ENCODE measurements at regions not wholly inside any gene's neighbourhood (a gene's known extent, or its start where the extent isn't known, plus 50 kb on each side); places are given as distances from the start of the nearest gene placed in this dataset.
"Not testable (repeated sequence)": the region's sequence is repeated elsewhere in the genome, so short reads cannot be mapped to it uniquely, and the experiment has no call there.

GRCh38 chr9:84076384-84076783 is 95.8 kb downstream of the RMI1 start:
- H3F3A ChIP-seq (ENCODE audit: insufficient read depth, low read length, poor library complexity, severe bottlenecking): no peaks in the 10 kb centered on the region
- no peaks in the 10 kb centered on the region for H3K36me3 ChIP-seq (ENCODE audit: insufficient read depth, low read length)
- no peak overlapping the region for H3K27ac ChIP-seq (ENCODE audit: low read length)
- H3K27me3 ChIP-seq (ENCODE audit: insufficient read depth, low read depth, low read length): no peaks in the 10 kb centered on the region
- TF ChIP-seq EP300 (conservative IDR thresholded peaks at IDR 0.05; ENCODE audit: poor library complexity, severe bottlenecking): no peak
- no peak for TF ChIP-seq TAF1 (IDR thresholded peaks at IDR 0.05; ENCODE audit: low read depth)
- TF ChIP-seq RAD21 (conservative IDR thresholded peaks at IDR 0.05): no peak
- no peak for TF ChIP-seq SMC3 (conservative IDR thresholded peaks at IDR 0.05; ENCODE audit: poor library complexity)
- no peak for TF ChIP-seq POLR2AphosphoS5 (IDR thresholded peaks at IDR 0.05)
- no peak for TF ChIP-seq MXI1 (conservative IDR thresholded peaks at IDR 0.05; ENCODE audit: poor library complexity, severe bottlenecking)
- no peak for TF ChIP-seq EZH2 (IDR thresholded peaks at IDR 0.05; ENCODE audit: borderline replicate concordance, insufficient read depth, low read length, poor library complexity, severe bottlenecking)
- TF ChIP-seq, protein P1, sequence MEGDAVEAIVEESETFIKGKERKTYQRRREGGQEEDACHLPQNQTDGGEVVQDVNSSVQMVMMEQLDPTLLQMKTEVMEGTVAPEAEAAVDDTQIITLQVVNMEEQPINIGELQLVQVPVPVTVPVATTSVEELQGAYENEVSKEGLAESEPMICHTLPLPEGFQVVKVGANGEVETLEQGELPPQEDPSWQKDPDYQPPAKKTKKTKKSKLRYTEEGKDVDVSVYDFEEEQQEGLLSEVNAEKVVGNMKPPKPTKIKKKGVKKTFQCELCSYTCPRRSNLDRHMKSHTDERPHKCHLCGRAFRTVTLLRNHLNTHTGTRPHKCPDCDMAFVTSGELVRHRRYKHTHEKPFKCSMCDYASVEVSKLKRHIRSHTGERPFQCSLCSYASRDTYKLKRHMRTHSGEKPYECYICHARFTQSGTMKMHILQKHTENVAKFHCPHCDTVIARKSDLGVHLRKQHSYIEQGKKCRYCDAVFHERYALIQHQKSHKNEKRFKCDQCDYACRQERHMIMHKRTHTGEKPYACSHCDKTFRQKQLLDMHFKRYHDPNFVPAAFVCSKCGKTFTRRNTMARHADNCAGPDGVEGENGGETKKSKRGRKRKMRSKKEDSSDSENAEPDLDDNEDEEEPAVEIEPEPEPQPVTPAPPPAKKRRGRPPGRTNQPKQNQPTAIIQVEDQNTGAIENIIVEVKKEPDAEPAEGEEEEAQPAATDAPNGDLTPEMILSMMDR (IDR thresholded peaks at IDR 0.05; ENCODE audit: poor library complexity, severe bottlenecking): no peak
- no peak for TF ChIP-seq REST (IDR thresholded peaks at IDR 0.05; ENCODE audit: borderline replicate concordance)
- no peak overlapping the region for H2AFZ ChIP-seq (ENCODE audit: low read depth, low read length)
- no peaks in the 10 kb centered on the region for H3K79me2 ChIP-seq (replicated peaks; ENCODE audit: insufficient read depth, low read length)
- H3K9me2 ChIP-seq (ENCODE audit: insufficient read depth, low read length): no peaks in the 10 kb centered on the region
- no peak overlapping the region for H3K4me2 ChIP-seq (ENCODE audit: low read length)
- H3K9me3 ChIP-seq (ENCODE audit: low read length): no peaks in the 10 kb centered on the region
- no peaks in the 10 kb centered on the region for H4K20me1 ChIP-seq (ENCODE audit: insufficient read depth)
- H3K4me3 ChIP-seq (ENCODE audit: low read length): no peak overlapping the region
- no peak overlapping the region for H3K9ac ChIP-seq (ENCODE audit: low read length)

- H3K27ac ChIP-seq (ENCODE audit: low read length); H4K20me1 ChIP-seq (ENCODE audit: insufficient read depth); H3F3A ChIP-seq (ENCODE audit: insufficient read depth, low read length, poor library complexity, severe bottlenecking); H3K36me3 ChIP-seq (ENCODE audit: insufficient read depth, low read length); H3K9ac ChIP-seq (ENCODE audit: low read length); H3K9me2 ChIP-seq (ENCODE audit: insufficient read depth, low read length); H3K27me3 ChIP-seq (ENCODE audit: insufficient read depth, low read depth, low read length); H2AFZ ChIP-seq (ENCODE audit: low read depth, low read length); H3K4me3 ChIP-seq (ENCODE audit: low read length); H3K9me3 ChIP-seq (ENCODE audit: low read length); H3K4me2 ChIP-seq (ENCODE audit: low read length); H3K79me2 ChIP-seq (replicated peaks; ENCODE audit: insufficient read depth, low read length): not testable (repeated sequence)
Measured at GRCh38 chr9:84077816-84078215, 97.2 kb downstream of the RMI1 start.

DNA sequence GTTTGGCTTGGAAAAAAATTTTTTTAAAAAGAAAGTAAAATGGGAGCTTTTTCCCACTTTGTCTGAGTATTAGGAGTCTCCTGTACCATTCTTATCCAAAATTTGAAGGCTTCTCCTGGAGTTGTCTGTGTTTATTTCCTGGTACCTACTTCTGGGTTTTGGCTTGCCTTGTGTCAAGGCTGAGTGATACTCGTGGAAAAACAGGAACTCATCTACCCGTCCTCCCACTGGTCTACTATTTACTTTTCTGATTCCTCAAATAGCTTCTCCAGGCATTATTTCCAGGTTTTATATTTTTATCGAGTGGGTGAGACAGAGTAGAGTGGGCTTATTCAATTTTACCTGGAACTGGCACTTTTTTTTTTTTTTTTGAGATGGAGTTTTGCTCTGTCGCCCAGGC is 99.4 kb downstream of the RMI1 start:
- Histone ChIP-seq H3K9me3 (ENCODE audit: low read length) (no peaks in the 10 kb centered on the region), H3K9ac (ENCODE audit: low read length) (no peak overlapping the region), H3F3A (ENCODE audit: insufficient read depth, low read length, poor library complexity, severe bottlenecking) (no peaks in the 10 kb centered on the region), H3K4me2 (ENCODE audit: low read length) (no peak overlapping the region), H3K79me2 (replicated peaks; ENCODE audit: insufficient read depth, low read length) (no peaks in the 10 kb centered on the region), H3K4me3 (ENCODE audit: low read length) (no peak overlapping the region), H3K27me3 (ENCODE audit: insufficient read depth, low read depth, low read length) (no peaks in the 10 kb centered on the region), H3K9me2 (ENCODE audit: insufficient read depth, low read length) (no peaks in the 10 kb centered on the region), H3K27ac (ENCODE audit: low read length) (no peak overlapping the region), H3K36me3 (ENCODE audit: insufficient read depth, low read length) (no peaks in the 10 kb centered on the region), H4K20me1 (ENCODE audit: insufficient read depth) (no peaks in the 10 kb centered on the region), H2AFZ (ENCODE audit: low read depth, low read length) (no peak overlapping the region)
- no peak for TF ChIP-seq SMC3 (conservative IDR thresholded peaks at IDR 0.05; ENCODE audit: poor library complexity)
- no peak for TF ChIP-seq POLR2AphosphoS5 (IDR thresholded peaks at IDR 0.05)
- no peak for TF ChIP-seq REST (IDR thresholded peaks at IDR 0.05; ENCODE audit: borderline replicate concordance)
- TF ChIP-seq, protein P1 (IDR thresholded peaks at IDR 0.05; ENCODE audit: poor library complexity, severe bottlenecking): no peak
- TF ChIP-seq EZH2 (IDR thresholded peaks at IDR 0.05; ENCODE audit: borderline replicate concordance, insufficient read depth, low read length, poor library complexity, severe bottlenecking): no peak
- TF ChIP-seq EP300 (conservative IDR thresholded peaks at IDR 0.05; ENCODE audit: poor library complexity, severe bottlenecking): no peak
- no peak for TF ChIP-seq MXI1 (conservative IDR thresholded peaks at IDR 0.05; ENCODE audit: poor library complexity, severe bottlenecking)
- no peak for TF ChIP-seq RAD21 (conservative IDR thresholded peaks at IDR 0.05)
- no peak for TF ChIP-seq TAF1 (IDR thresholded peaks at IDR 0.05; ENCODE audit: low read depth)

All from neural cell (in vitro differentiated cells).